GM23338 (cell line): ENCODE measurements at regions not wholly inside any gene's neighbourhood (a gene's known extent, or its start where the extent isn't known, plus 50 kb on each side); places are given as distances from the start of the nearest gene placed in this dataset.
A peak's percentile ranks its signal among the peaks of the same experiment; 100 is the strongest.

Source experiments
- ATAC-seq: fragments of 200-7000 bp; cut with Tn5 transposase; 3 replicates; pipeline ENCODE4 v1.9.1; 2020
- DNase-seq: peaks from one replicate; pipeline ENCODE4 v3.0.0-alpha.2; 2015; ENCODE audit warnings: low spot score
- H2AFZ ChIP-seq: fragments of 200-600 bp; sonication (generic); 2 replicates; pipeline ENCODE4 v1.8.0; 2016; ENCODE audit warnings: antibody characterized with exemption, mild to moderate bottlenecking, moderate library complexity
- H3F3A ChIP-seq: fragments of 200-600 bp; sonication (generic); replicated peaks from 2 replicates; pipeline ENCODE4 v1.8.0; 2017; ENCODE audit warnings: antibody characterized with exemption, mixed run types, low read depth
- H3K27ac ChIP-seq: fragments of 200-600 bp; sonication (generic); 2 replicates; pipeline ENCODE4 v1.6.1; 2016; ENCODE audit warnings: low read depth
- H3K27me3 ChIP-seq: fragments of 200-600 bp; sonication (generic); 2 replicates; pipeline ENCODE4 v1.8.0; 2016; ENCODE audit warnings: mild to moderate bottlenecking, mixed run types, moderate library complexity; ENCODE audit not compliant: insufficient read depth
- H3K36me3 ChIP-seq: fragments of 200-600 bp; sonication (generic); 2 replicates; pipeline ENCODE4 v1.8.0; 2016; ENCODE audit warnings: mild to moderate bottlenecking; ENCODE audit not compliant: insufficient read depth
- H3K4me1 ChIP-seq: fragments of 200-600 bp; sonication (generic); 2 replicates; pipeline ENCODE4 v1.8.0; 2016; ENCODE audit warnings: mild to moderate bottlenecking, moderate library complexity; ENCODE audit not compliant: insufficient read depth
- H3K4me2 ChIP-seq: fragments of 200-600 bp; sonication (generic); 2 replicates; pipeline ENCODE4 v1.7.1; 2017; ENCODE audit warnings: mixed run types
- H3K4me3 ChIP-seq: fragments of 200-600 bp; sonication (generic); 2 replicates; pipeline ENCODE4 v1.6.1; 2016; ENCODE audit warnings: mixed run types
- H3K79me2 ChIP-seq: fragments of 200-600 bp; sonication (generic); replicated peaks from 2 replicates; pipeline ENCODE4 v1.8.0; 2017; ENCODE audit warnings: mild to moderate bottlenecking; ENCODE audit not compliant: insufficient read depth
- H3K9me2 ChIP-seq: fragments of 200-600 bp; sonication (generic); 2 replicates; pipeline ENCODE4 v1.8.0; 2017; ENCODE audit not compliant: insufficient read depth
- H4K20me1 ChIP-seq: fragments of 200-600 bp; sonication (generic); replicated peaks from 2 replicates; pipeline ENCODE4 v1.8.0; 2017; ENCODE audit warnings: mild to moderate bottlenecking; ENCODE audit not compliant: insufficient read depth
- H3K27ac Mint-ChIP-seq: 2 replicates; pipeline ENCODE4 v1.8.0; 2020; ENCODE audit warnings: inconsistent platforms, mild to moderate bottlenecking, moderate library complexity, mixed read lengths
- H3K27me3 Mint-ChIP-seq: 3 replicates; pipeline ENCODE4 v1.8.0; 2022; ENCODE audit warnings: low read depth, mild to moderate bottlenecking, moderate library complexity, mixed read lengths, inconsistent platforms; ENCODE audit not compliant: insufficient read depth, poor library complexity
- H3K36me3 Mint-ChIP-seq: 3 replicates; pipeline ENCODE4 v1.8.0; 2021; ENCODE audit warnings: low read depth, mild to moderate bottlenecking, inconsistent platforms, moderate library complexity, mixed read lengths
- H3K4me1 Mint-ChIP-seq: 3 replicates; pipeline ENCODE4 v1.8.0; 2020; ENCODE audit warnings: mild to moderate bottlenecking, inconsistent platforms, mixed read lengths
- H3K4me3 Mint-ChIP-seq: 3 replicates; pipeline ENCODE4 v1.8.0; 2021; ENCODE audit warnings: moderate library complexity, mild to moderate bottlenecking, inconsistent platforms, mixed read lengths
- H3K9me3 Mint-ChIP-seq: 3 replicates; pipeline ENCODE4 v1.8.0; 2020; ENCODE audit warnings: moderate library complexity, mild to moderate bottlenecking, inconsistent platforms, mixed read lengths
- CREB1 ChIP-seq: fragments of 250-450 bp; sonication (Bioruptor Pico); IDR thresholded peaks from 2 replicates; pipeline ENCODE4 v1.5.0; 2020; ENCODE audit warnings: low read depth, mild to moderate bottlenecking, moderate library complexity
- CTCF ChIP-seq, 2 experiments: fragments of 200-600 bp in 1 of 2; sonication (generic) in 1 of 2; conservative IDR thresholded peaks; 2 replicates each; pipeline versions ENCODE4 v1.5.1 to v1.6.1; 2016 to 2017; ENCODE audit warnings: antibody characterized with exemption in 2 of 2, low read depth in 2 of 2, mild to moderate bottlenecking in 2 of 2, moderate library complexity in 1 of 2
- EZH2 ChIP-seq: fragments of 200-600 bp; sonication (generic); IDR thresholded peaks from one replicate; pipeline ENCODE4 v1.8.0; 2017; ENCODE audit warnings: antibody characterized with exemption, mild to moderate bottlenecking, low read depth; ENCODE audit not compliant: unreplicated experiment
- EZH2phosphoT487 ChIP-seq: fragments of 200-600 bp; sonication (generic); IDR thresholded peaks from one replicate; pipeline ENCODE4 v1.8.1; 2018; ENCODE audit warnings: antibody characterized with exemption; ENCODE audit not compliant: unreplicated experiment
- JUNB ChIP-seq: IDR thresholded peaks from one replicate; pipeline ENCODE4 v1.6.1; 2016; ENCODE audit warnings: antibody characterized with exemption; ENCODE audit not compliant: unreplicated experiment
- NANOG ChIP-seq: IDR thresholded peaks from 2 replicates; pipeline ENCODE4 v1.6.1; 2016; ENCODE audit warnings: antibody characterized with exemption, borderline replicate concordance
- POLR2AphosphoS5 ChIP-seq: IDR thresholded peaks from 2 replicates; pipeline ENCODE4 v1.6.1; 2016; ENCODE audit warnings: antibody characterized with exemption, low read depth
- STAT1 ChIP-seq: IDR thresholded peaks from one replicate; pipeline ENCODE4 v1.6.1; 2016; ENCODE audit warnings: antibody characterized with exemption; ENCODE audit not compliant: unreplicated experiment
- ZNF114 ChIP-seq: fragments of 250-450 bp; sonication (Bioruptor Pico); IDR thresholded peaks from 2 replicates; pipeline ENCODE4 v1.5.0; 2020; ENCODE audit warnings: mild to moderate bottlenecking, moderate library complexity
- ZNF331 ChIP-seq: fragments of 250-450 bp; sonication (Bioruptor Pico); IDR thresholded peaks from 2 replicates; pipeline ENCODE4 v1.5.0; 2020; ENCODE audit warnings: low read depth, mild to moderate bottlenecking, moderate library complexity
- TF ChIP-seq, protein P1 (sequence below): fragments of 250-450 bp; sonication (Bioruptor Pico); IDR thresholded peaks from 2 replicates; pipeline ENCODE4 v1.5.0; 2020; ENCODE audit warnings: mild to moderate bottlenecking, moderate library complexity
- TF ChIP-seq, protein P2 (sequence below): IDR thresholded peaks from 2 replicates; pipeline ENCODE4 v1.6.1; 2016; ENCODE audit warnings: antibody characterized with exemption
- TF ChIP-seq, protein P3 (sequence below): IDR thresholded peaks from one replicate; pipeline ENCODE4 v1.6.1; 2018; ENCODE audit warnings: antibody characterized with exemption; ENCODE audit not compliant: unreplicated experiment

DNA sequence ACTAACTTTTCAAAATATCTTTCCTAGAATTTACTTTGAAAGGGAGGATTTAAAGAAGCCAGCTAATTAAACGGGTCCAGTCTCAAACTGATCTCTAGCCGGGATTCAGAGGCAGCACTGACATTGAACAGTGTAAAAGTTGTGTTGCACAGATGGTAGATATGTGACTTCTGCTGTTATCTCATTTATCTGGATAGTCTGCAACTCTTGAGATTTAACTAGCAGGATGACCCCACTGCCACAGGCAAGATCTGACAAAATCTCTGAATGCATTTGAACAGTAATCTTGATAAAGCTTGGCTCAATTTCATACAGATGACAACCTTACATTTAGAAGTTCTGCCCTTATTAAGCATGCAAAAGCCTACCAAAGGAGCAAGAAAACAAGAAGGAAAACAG, 138.0 kb upstream of the CPNE8 start:
- Histone ChIP-seq H3K79me2 (no peaks in the 10 kb centered on the region), H2AFZ (peak overlapping the region; percentile 85), H3K36me3 (no peaks in the 10 kb centered on the region), H3K4me2 (no peak overlapping the region), H4K20me1 (no peaks in the 10 kb centered on the region), H3K27me3 (no peaks in the 10 kb centered on the region), H3K27ac (no peak overlapping the region), H3K9me2 (no peaks in the 10 kb centered on the region), H3F3A (no peaks in the 10 kb centered on the region), H3K4me3 (no peak overlapping the region), H3K4me1 (no peaks in the 10 kb centered on the region)
- no peak overlapping the region for H3K27ac Mint-ChIP-seq
- DNase-seq (no peak), ATAC-seq (no peak)
- no peaks in the 10 kb centered on the region for H3K36me3 Mint-ChIP-seq
- H3K4me1 Mint-ChIP-seq: peaks cover 4% of the 10 kb centered on the region; the same call in 2 of the 3 replicates
- no peaks in the 10 kb centered on the region for H3K9me3 Mint-ChIP-seq
- no peak for TF ChIP-seq EZH2
- no peak for TF ChIP-seq CREB1 (CRISPR knock-in tag)
- no peak for TF ChIP-seq NANOG
- TF ChIP-seq, protein P1, sequence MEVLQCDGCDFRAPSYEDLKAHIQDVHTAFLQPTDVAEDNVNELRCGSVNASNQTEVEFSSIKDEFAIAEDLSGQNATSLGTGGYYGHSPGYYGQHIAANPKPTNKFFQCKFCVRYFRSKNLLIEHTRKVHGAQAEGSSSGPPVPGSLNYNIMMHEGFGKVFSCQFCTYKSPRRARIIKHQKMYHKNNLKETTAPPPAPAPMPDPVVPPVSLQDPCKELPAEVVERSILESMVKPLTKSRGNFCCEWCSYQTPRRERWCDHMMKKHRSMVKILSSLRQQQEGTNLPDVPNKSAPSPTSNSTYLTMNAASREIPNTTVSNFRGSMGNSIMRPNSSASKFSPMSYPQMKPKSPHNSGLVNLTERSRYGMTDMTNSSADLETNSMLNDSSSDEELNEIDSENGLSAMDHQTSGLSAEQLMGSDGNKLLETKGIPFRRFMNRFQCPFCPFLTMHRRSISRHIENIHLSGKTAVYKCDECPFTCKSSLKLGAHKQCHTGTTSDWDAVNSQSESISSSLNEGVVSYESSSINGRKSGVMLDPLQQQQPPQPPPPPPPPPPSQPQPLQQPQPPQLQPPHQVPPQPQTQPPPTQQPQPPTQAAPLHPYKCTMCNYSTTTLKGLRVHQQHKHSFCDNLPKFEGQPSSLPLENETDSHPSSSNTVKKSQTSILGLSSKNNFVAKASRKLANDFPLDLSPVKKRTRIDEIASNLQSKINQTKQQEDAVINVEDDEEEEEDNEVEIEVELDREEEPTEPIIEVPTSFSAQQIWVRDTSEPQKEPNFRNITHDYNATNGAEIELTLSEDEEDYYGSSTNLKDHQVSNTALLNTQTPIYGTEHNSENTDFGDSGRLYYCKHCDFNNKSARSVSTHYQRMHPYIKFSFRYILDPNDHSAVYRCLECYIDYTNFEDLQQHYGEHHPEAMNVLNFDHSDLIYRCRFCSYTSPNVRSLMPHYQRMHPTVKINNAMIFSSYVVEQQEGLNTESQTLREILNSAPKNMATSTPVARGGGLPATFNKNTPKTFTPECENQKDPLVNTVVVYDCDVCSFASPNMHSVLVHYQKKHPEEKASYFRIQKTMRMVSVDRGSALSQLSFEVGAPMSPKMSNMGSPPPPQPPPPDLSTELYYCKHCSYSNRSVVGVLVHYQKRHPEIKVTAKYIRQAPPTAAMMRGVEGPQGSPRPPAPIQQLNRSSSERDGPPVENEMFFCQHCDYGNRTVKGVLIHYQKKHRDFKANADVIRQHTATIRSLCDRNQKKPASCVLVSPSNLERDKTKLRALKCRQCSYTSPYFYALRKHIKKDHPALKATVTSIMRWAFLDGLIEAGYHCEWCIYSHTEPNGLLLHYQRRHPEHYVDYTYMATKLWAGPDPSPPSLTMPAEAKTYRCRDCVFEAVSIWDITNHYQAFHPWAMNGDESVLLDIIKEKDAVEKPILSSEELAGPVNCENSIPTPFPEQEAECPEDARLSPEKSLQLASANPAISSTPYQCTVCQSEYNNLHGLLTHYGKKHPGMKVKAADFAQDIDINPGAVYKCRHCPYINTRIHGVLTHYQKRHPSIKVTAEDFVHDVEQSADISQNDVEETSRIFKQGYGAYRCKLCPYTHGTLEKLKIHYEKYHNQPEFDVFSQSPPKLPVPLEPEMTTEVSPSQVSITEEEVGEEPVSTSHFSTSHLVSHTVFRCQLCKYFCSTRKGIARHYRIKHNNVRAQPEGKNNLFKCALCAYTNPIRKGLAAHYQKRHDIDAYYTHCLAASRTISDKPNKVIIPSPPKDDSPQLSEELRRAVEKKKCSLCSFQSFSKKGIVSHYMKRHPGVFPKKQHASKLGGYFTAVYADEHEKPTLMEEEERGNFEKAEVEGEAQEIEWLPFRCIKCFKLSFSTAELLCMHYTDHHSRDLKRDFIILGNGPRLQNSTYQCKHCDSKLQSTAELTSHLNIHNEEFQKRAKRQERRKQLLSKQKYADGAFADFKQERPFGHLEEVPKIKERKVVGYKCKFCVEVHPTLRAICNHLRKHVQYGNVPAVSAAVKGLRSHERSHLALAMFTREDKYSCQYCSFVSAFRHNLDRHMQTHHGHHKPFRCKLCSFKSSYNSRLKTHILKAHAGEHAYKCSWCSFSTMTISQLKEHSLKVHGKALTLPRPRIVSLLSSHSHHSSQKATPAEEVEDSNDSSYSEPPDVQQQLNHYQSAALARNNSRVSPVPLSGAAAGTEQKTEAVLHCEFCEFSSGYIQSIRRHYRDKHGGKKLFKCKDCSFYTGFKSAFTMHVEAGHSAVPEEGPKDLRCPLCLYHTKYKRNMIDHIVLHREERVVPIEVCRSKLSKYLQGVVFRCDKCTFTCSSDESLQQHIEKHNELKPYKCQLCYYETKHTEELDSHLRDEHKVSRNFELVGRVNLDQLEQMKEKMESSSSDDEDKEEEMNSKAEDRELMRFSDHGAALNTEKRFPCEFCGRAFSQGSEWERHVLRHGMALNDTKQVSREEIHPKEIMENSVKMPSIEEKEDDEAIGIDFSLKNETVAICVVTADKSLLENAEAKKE (CRISPR knock-in tag): no peak
- TF ChIP-seq, protein P2, sequence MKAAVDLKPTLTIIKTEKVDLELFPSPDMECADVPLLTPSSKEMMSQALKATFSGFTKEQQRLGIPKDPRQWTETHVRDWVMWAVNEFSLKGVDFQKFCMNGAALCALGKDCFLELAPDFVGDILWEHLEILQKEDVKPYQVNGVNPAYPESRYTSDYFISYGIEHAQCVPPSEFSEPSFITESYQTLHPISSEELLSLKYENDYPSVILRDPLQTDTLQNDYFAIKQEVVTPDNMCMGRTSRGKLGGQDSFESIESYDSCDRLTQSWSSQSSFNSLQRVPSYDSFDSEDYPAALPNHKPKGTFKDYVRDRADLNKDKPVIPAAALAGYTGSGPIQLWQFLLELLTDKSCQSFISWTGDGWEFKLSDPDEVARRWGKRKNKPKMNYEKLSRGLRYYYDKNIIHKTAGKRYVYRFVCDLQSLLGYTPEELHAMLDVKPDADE: no peak
- no peak for TF ChIP-seq CTCF (conservative IDR thresholded peaks at IDR 0.05; ENCODE audit: low read depth in 2 of 2)
- no peak for TF ChIP-seq JUNB
- TF ChIP-seq STAT1: no peak
- TF ChIP-seq POLR2AphosphoS5: no peak
- TF ChIP-seq EZH2phosphoT487: no peak
- no peak for TF ChIP-seq ZNF331 (CRISPR knock-in tag)
- no peak for TF ChIP-seq ZNF114 (CRISPR knock-in tag)
- TF ChIP-seq, protein P3, sequence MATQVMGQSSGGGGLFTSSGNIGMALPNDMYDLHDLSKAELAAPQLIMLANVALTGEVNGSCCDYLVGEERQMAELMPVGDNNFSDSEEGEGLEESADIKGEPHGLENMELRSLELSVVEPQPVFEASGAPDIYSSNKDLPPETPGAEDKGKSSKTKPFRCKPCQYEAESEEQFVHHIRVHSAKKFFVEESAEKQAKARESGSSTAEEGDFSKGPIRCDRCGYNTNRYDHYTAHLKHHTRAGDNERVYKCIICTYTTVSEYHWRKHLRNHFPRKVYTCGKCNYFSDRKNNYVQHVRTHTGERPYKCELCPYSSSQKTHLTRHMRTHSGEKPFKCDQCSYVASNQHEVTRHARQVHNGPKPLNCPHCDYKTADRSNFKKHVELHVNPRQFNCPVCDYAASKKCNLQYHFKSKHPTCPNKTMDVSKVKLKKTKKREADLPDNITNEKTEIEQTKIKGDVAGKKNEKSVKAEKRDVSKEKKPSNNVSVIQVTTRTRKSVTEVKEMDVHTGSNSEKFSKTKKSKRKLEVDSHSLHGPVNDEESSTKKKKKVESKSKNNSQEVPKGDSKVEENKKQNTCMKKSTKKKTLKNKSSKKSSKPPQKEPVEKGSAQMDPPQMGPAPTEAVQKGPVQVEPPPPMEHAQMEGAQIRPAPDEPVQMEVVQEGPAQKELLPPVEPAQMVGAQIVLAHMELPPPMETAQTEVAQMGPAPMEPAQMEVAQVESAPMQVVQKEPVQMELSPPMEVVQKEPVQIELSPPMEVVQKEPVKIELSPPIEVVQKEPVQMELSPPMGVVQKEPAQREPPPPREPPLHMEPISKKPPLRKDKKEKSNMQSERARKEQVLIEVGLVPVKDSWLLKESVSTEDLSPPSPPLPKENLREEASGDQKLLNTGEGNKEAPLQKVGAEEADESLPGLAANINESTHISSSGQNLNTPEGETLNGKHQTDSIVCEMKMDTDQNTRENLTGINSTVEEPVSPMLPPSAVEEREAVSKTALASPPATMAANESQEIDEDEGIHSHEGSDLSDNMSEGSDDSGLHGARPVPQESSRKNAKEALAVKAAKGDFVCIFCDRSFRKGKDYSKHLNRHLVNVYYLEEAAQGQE: no peak
- H3K27me3 Mint-ChIP-seq: no peaks in the 10 kb centered on the region
- no peak overlapping the region for H3K4me3 Mint-ChIP-seq
